Breast epithelium (tissue), 4 donors: ENCODE measurements at regions not wholly inside any gene's neighbourhood (a gene's known extent, or its start where the extent isn't known, plus 50 kb on each side); places are given as distances from the start of the nearest gene placed in this dataset.

Experiments used
- DNase-seq, 2 donors: peaks; one replicate each; pipeline ENCODE4 v3.0.0-alpha.2; 2019; ENCODE audit warnings: low spot score in 2 of 2
- H3K27ac ChIP-seq, 2 donors: fragments of 200-600 bp; sonication (generic) in 1 of 2; one replicate each; pipeline ENCODE4 v1.5.1; 2016 to 2019; ENCODE audit warnings: mild to moderate bottlenecking in 1 of 2
- H3K27me3 ChIP-seq, 2 donors: fragments of 200-600 bp; sonication (generic) in 1 of 2; one replicate each; pipeline versions ENCODE4 v1.5.1 to v1.6.0; 2017 to 2019; ENCODE audit warnings: control low read depth in 1 of 2, mild to moderate bottlenecking in 1 of 2
- H3K36me3 ChIP-seq: fragments of 200-600 bp; one replicate; pipeline ENCODE4 v1.5.1; 2019
- H3K4me1 ChIP-seq, 2 donors: fragments of 200-600 bp; sonication (generic); one replicate each; pipeline ENCODE4 v1.5.1; 2016 to 2019; ENCODE audit warnings: control low read depth in 1 of 2
- H3K4me3 ChIP-seq, 3 donors: fragments of 200-600 bp; sonication (generic); 1 replicate in 2 of 3; 2 replicates in 1 of 3; pipeline ENCODE4 v1.5.1; 2016 to 2019; ENCODE audit warnings: mild to moderate bottlenecking in 3 of 3, moderate library complexity in 2 of 3
- H3K9me3 ChIP-seq, 2 donors: fragments of 200-600 bp; sonication (generic) in 1 of 2; one replicate each; pipeline ENCODE4 v1.5.1; 2016 to 2019; ENCODE audit warnings: control low read depth in 1 of 2
- POLR2A ChIP-seq: fragments of 450-650 bp; IDR thresholded peaks from one replicate; pipeline ENCODE4 v1.6.1; 2016; ENCODE audit warnings: antibody characterized with exemption, mild to moderate bottlenecking, moderate library complexity
- POLR2AphosphoS5 ChIP-seq, 3 donors: sonication (generic); formaldehyde crosslinking; IDR thresholded peaks; one replicate each; pipeline ENCODE4 v1.6.1; 2017; ENCODE audit warnings: antibody characterized with exemption in 3 of 3
- intact Hi-C: fragments of 100-400 bp; cut with DNase I; formaldehyde crosslinking; loops from one replicate; pipeline ENCODE4 v1.15.1; 2023; ENCODE audit warnings: low total_unique reads
- TF ChIP-seq, protein P1 (sequence below), 3 donors: fragments of 450-650 bp; IDR thresholded peaks; one replicate each; pipeline ENCODE4 v1.5.1; 2016 to 2017; ENCODE audit warnings: antibody characterized with exemption in 3 of 3, mild to moderate bottlenecking in 3 of 3, moderate library complexity in 3 of 3

DNA sequence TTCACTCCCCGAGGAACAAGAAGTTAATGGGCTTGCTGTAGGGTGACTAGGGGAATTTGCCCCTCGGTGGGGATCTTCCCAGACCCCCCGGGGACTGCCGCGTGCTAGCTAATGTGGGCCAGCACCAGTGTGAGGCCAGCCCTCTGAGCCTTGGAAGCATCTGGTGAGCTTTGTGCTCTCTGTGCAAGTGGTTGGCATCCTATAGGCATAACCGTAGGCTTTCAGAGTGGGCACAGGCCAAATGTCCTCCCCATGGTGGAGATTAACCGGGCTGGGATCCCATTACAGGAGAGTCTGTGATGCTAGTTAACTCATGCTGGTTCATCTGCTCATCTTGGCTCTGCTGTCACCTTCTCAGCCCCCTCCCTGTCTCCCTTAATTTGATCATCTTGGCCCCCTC, 125.7 kb downstream of the TRIM29 start:
- H3K27ac ChIP-seq, result no peak overlapping the region
- intact Hi-C loops, result no loop called here
- TF ChIP-seq POLR2A (no peak), POLR2AphosphoS5 (IDR thresholded peaks at IDR 0.05) (no peak)
- TF ChIP-seq, protein P1, sequence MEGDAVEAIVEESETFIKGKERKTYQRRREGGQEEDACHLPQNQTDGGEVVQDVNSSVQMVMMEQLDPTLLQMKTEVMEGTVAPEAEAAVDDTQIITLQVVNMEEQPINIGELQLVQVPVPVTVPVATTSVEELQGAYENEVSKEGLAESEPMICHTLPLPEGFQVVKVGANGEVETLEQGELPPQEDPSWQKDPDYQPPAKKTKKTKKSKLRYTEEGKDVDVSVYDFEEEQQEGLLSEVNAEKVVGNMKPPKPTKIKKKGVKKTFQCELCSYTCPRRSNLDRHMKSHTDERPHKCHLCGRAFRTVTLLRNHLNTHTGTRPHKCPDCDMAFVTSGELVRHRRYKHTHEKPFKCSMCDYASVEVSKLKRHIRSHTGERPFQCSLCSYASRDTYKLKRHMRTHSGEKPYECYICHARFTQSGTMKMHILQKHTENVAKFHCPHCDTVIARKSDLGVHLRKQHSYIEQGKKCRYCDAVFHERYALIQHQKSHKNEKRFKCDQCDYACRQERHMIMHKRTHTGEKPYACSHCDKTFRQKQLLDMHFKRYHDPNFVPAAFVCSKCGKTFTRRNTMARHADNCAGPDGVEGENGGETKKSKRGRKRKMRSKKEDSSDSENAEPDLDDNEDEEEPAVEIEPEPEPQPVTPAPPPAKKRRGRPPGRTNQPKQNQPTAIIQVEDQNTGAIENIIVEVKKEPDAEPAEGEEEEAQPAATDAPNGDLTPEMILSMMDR (IDR thresholded peaks at IDR 0.05), result no peak
- H3K4me1 ChIP-seq, result no peaks in the 10 kb centered on the region
- no peak overlapping the region for H3K4me3 ChIP-seq
- no peaks in the 10 kb centered on the region for H3K36me3 ChIP-seq
- no peaks in the 10 kb centered on the region for H3K9me3 ChIP-seq
- peaks cover 0 to 24% of the 10 kb centered on the region in 2 donors for H3K27me3 ChIP-seq
- no peak for DNase-seq

DNA sequence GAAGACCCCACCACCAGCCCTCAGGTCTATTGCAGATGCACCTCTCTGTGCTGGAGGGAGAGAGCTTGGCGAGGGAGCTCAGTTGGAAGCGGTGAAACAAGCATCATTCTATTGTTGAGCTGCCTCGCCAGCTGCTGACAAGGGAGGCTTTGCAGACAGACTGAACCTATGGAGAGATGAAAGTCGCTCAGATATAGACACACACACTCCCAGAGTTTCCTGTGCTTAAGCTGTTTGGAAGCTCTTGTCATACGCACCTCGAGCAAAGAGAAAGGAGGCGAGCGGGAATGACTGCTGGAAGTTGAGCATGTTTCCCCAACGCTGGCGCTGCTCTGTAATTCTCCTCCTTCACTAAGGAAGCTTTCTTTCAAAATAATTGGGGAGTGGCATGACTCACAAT, 126.1 kb downstream of the TRIM29 start:
- intact Hi-C loops, result no loop called here

DNA sequence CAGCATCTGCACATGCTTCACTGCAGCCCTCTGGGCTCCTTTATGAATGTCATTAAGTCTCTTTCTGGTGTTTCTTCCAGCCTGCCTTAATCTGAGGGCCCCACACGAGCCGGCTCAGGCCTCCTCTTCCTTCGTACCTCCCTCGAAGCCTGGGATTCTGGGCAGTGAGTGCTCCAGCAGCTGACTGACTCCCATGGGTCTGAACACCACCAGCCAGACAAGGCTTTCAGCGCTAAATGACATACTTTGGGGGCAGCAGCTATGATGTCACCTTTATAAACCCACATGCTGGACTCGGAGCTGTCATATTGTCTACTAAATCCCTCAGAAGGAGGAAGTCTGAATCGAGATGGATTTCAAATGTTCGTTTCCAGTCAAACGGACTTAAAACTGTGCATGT, 127.1 kb downstream of the TRIM29 start:
- H3K4me1 ChIP-seq, result no peaks in the 10 kb centered on the region
- H3K4me3 ChIP-seq, result no peak overlapping the region
- no peak for DNase-seq
- TF ChIP-seq POLR2AphosphoS5 (IDR thresholded peaks at IDR 0.05) (no peak), POLR2A (no peak)
- TF ChIP-seq, protein P1 (IDR thresholded peaks at IDR 0.05), result no peak
- no peaks in the 10 kb centered on the region for H3K9me3 ChIP-seq
- intact Hi-C loops, result no loop called here
- no peaks in the 10 kb centered on the region for H3K36me3 ChIP-seq
- no peak overlapping the region for H3K27ac ChIP-seq
- peaks cover 0 to 24% of the 10 kb centered on the region in 2 donors for H3K27me3 ChIP-seq

More for the DNA sequence above, 126.1 kb downstream of the TRIM29 start:
- no peak for DNase-seq
- Histone ChIP-seq H3K9me3 (no peaks in the 10 kb centered on the region), H3K4me1 (no peaks in the 10 kb centered on the region), H3K27me3 (peaks cover 0 to 24% of the 10 kb centered on the region in 2 donors), H3K4me3 (no peak overlapping the region), H3K36me3 (no peaks in the 10 kb centered on the region), H3K27ac (no peak overlapping the region)
- TF ChIP-seq POLR2AphosphoS5 (IDR thresholded peaks at IDR 0.05), result no peak
- TF ChIP-seq, protein P1 (IDR thresholded peaks at IDR 0.05), result no peak
- no peak for TF ChIP-seq POLR2A

DNA sequence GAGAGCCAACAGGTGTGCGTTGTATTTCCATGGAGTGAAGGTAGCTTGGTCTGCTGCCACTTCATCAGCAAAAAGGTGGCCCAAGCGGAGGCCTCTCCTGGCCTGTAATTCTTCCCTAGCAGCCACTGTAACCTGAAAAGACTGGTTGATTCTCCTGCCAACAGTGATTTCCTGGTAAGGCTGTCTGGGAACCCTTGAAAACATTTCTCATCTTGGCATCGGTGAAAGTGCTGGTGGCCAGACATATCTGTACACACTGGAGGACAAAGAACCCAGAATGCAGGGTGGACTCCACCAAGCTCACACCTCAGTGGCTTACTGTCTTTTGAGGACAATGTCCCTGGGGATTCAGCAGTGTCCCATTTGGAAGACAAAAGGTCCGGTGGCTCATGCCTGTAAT, 128.0 kb downstream of the TRIM29 start:
- no peaks in the 10 kb centered on the region for H3K4me1 ChIP-seq
- no peak overlapping the region for H3K4me3 ChIP-seq
- DNase-seq, result peak in 1 of 2 donors; percentile 32
- intact Hi-C loops, result no loop called here
- H3K27ac ChIP-seq, result peak overlapping the region in 1 of 2 donors; percentile 38
- TF ChIP-seq POLR2AphosphoS5 (IDR thresholded peaks at IDR 0.05) (no peak), POLR2A (no peak)
- TF ChIP-seq, protein P1 (IDR thresholded peaks at IDR 0.05), result no peak
- no peaks in the 10 kb centered on the region for H3K36me3 ChIP-seq
- H3K27me3 ChIP-seq, result peaks cover 0 to 24% of the 10 kb centered on the region in 2 donors
- no peaks in the 10 kb centered on the region for H3K9me3 ChIP-seq

DNA sequence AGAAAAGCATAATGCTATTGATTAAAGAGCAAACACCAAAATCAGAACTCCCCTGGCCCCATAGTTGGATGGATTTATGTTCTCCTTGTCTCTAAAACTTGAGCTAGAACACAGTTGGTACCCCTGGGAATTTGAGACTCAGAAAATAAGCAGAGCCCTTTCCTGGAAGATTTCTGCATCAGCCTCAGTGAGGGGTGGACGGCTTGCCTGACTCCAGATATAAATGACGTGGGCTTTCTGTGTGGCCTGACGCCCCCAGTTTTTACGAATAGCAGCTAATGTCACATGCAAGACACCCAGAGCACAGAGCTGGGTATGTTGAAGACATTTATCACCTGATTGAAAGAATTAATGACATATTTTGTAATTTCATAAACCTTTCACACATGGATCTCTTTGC, 130.8 kb downstream of the TRIM29 start:
- Histone ChIP-seq H3K27me3 (peaks cover 0 to 8% of the 10 kb centered on the region in 2 donors), H3K9me3 (no peaks in the 10 kb centered on the region), H3K36me3 (no peaks in the 10 kb centered on the region), H3K27ac (no peak overlapping the region), H3K4me3 (no peak overlapping the region), H3K4me1 (no peaks in the 10 kb centered on the region)
- intact Hi-C loops, result no loop called here
- no peak for DNase-seq
- no peak for TF ChIP-seq POLR2AphosphoS5 (IDR thresholded peaks at IDR 0.05)
- no peak for TF ChIP-seq POLR2A
- TF ChIP-seq, protein P1 (IDR thresholded peaks at IDR 0.05), result no peak
